K562 (cell line): ENCODE measurements at regions not wholly inside any gene's neighbourhood (a gene's known extent, or its start where the extent isn't known, plus 50 kb on each side); places are given as distances from the start of the nearest gene placed in this dataset.
A peak's percentile ranks its signal among the peaks of the same experiment; 100 is the strongest.

Experiments used
- ATAC-seq: fragments of 200-7000 bp; cut with Tn5 transposase; 3 replicates; pipeline ENCODE4 v1.9.1; 2020; ENCODE audit warnings: moderate library complexity
- BruUV-seq: library from RNA; stranded (reverse); fragments of 400-500 nt; replicated peaks from 2 replicates; lab custom pipeline; 2021; lab: Mats Ljungman, UMichigan
- CTCF ChIA-PET: fragments of 300-600 bp; formaldehyde crosslinking; extraction: SDS; loops from one replicate; lab custom pipeline; 2021; ENCODE audit warnings: low intra/inter-chr PET ratio; lab: Yijun Ruan, JAX
- POLR2A ChIA-PET: fragments of 300-600, 350-650 bp; sonication (Branson Sonifier 250); formaldehyde crosslinking; extraction: SDS; loops from one replicate; lab custom pipeline; 2021; ENCODE audit warnings: antibody characterized with exemption, inconsistent platforms; lab: Yijun Ruan, JAX
- DNase-seq, 4 experiments: peaks; one replicate each; pipeline versions ENCODE4 v3.0.0 to v3.0.0-alpha.2; 2011 to 2018; ENCODE audit warnings: low spot score in 3 of 4, mixed read lengths in 3 of 4; ENCODE audit errors: extremely low read depth in 1 of 4
- FAIRE-seq: peaks from 2 replicates; lab custom pipeline; 2011; peaks lifted over from hg19 to GRCh38; lab: Jason Lieb, UNC
- H2AFZ ChIP-seq: 2 replicates; pipeline ENCODE4 v1.6.0; 2011; ENCODE audit warnings: low read depth, low read length, control low read depth, inconsistent platforms
- H3K27ac ChIP-seq: fragments of 200-600 bp; 3 replicates; pipeline ENCODE4 v1.8.0; 2011; ENCODE audit warnings: low read depth, mild to moderate bottlenecking, control low read depth, inconsistent platforms, low read length, moderate library complexity, mixed read lengths; ENCODE audit errors: extremely low read depth
- H3K27me3 ChIP-seq, 2 experiments: fragments of 300-600 bp in 1 of 2; 2 replicates in 1 of 2; 3 replicates in 1 of 2; pipeline versions ENCODE4 v1.6.0 to v1.8.0; 2011; ENCODE audit warnings: inconsistent platforms in 2 of 2, low read length in 2 of 2, mild to moderate bottlenecking in 1 of 2, mixed read lengths in 1 of 2, moderate library complexity in 1 of 2; ENCODE audit not compliant: control insufficient read depth in 2 of 2, insufficient read depth in 2 of 2
- H3K36me3 ChIP-seq: fragments of 300-600 bp; 3 replicates; pipeline ENCODE4 v1.8.0; 2011; ENCODE audit warnings: mild to moderate bottlenecking, low read length, inconsistent platforms; ENCODE audit not compliant: control insufficient read depth, insufficient read depth
- H3K4me1 ChIP-seq, 2 experiments: fragments of 200-600 bp in 1 of 2; replicated peaks in 1 of 2; 2 replicates in 1 of 2; 3 replicates in 1 of 2; pipeline versions ENCODE4 v1.5.1 to v1.8.0; 2011; ENCODE audit warnings: inconsistent platforms in 2 of 2, low read length in 2 of 2, mild to moderate bottlenecking in 1 of 2, mixed read lengths in 1 of 2, moderate library complexity in 1 of 2; ENCODE audit not compliant: control insufficient read depth in 2 of 2, insufficient read depth in 2 of 2
- H3K4me2 ChIP-seq: 2 replicates; pipeline ENCODE4 v1.6.1; 2011; ENCODE audit warnings: low read length, control low read depth, inconsistent platforms, mixed read lengths; ENCODE audit not compliant: insufficient read depth
- H3K4me3 ChIP-seq: fragments of 200-600 bp; sonication (generic), shearing (Covaris generic); 2 replicates; pipeline ENCODE4 v1.5.1; 2016; ENCODE audit warnings: control low read depth, inconsistent platforms
- H3K79me2 ChIP-seq: fragments of 200-600 bp; 3 replicates; pipeline ENCODE4 v1.8.0; 2011; ENCODE audit warnings: low read length, inconsistent platforms; ENCODE audit not compliant: control insufficient read depth, insufficient read depth
- H3K9ac ChIP-seq, 2 experiments: 2 replicates each; pipeline versions ENCODE4 v1.6.0 to v1.6.1; 2011; ENCODE audit warnings: low read depth in 2 of 2, low read length in 2 of 2, control low read depth in 1 of 2, inconsistent platforms in 1 of 2, mild to moderate bottlenecking in 1 of 2, mixed read lengths in 1 of 2; ENCODE audit not compliant: insufficient read depth in 1 of 2
- H3K9me1 ChIP-seq: one replicate; pipeline ENCODE4 v1.6.0; 2011; ENCODE audit warnings: inconsistent platforms, mild to moderate bottlenecking, low read length, moderate library complexity; ENCODE audit not compliant: control insufficient read depth, insufficient read depth
- H3K9me3 ChIP-seq: replicated peaks from 2 replicates; pipeline ENCODE4 v1.5.1; 2011; ENCODE audit warnings: low read depth, low read length, inconsistent platforms; ENCODE audit not compliant: control insufficient read depth, insufficient read depth
- H4K20me1 ChIP-seq: replicated peaks from 2 replicates; pipeline ENCODE4 v1.6.1; 2011; ENCODE audit warnings: low read length, inconsistent platforms, mixed read lengths; ENCODE audit not compliant: control insufficient read depth, insufficient read depth
- C11orf30 ChIP-seq: fragments of 450-650 bp; IDR thresholded peaks from 2 replicates; pipeline ENCODE4 v1.6.1; 2016; ENCODE audit warnings: low read depth, mild to moderate bottlenecking
- CHD1 ChIP-seq: fragments of 200-600 bp; sonication (generic); IDR thresholded peaks from one replicate; pipeline ENCODE4 v1.6.1; 2012; ENCODE audit warnings: mild to moderate bottlenecking, moderate library complexity, low read length, inconsistent platforms
- CHD4 ChIP-seq: fragments of 200-600 bp; sonication (generic); IDR thresholded peaks from 3 replicates; pipeline ENCODE4 v1.6.1; 2012; ENCODE audit warnings: low read depth, mild to moderate bottlenecking, mixed read lengths, low read length, inconsistent platforms; ENCODE audit not compliant: insufficient read depth, insufficient replicate concordance, poor library complexity, severe bottlenecking
- DACH1 ChIP-seq: fragments of 450-650 bp; IDR thresholded peaks from 2 replicates; pipeline ENCODE4 v1.6.1; 2018; ENCODE audit not compliant: partially characterized antibody
- EGR1 ChIP-seq: fragments of 450-650 bp; conservative IDR thresholded peaks from 2 replicates; pipeline ENCODE4 v1.6.1; 2017; ENCODE audit warnings: mild to moderate bottlenecking
- GMEB1 ChIP-seq: fragments of 250-450 bp; sonication (Bioruptor Pico); IDR thresholded peaks from 2 replicates; pipeline ENCODE4 v1.4.0; 2020; ENCODE audit warnings: mild to moderate bottlenecking
- HMBOX1 ChIP-seq: sonication (generic); IDR thresholded peaks from 2 replicates; pipeline ENCODE4 v1.6.1; 2016
- MCM3 ChIP-seq: fragments of 450-650 bp; IDR thresholded peaks from 2 replicates; pipeline ENCODE4 v1.6.1; 2016
- MECOM ChIP-seq: fragments of 250-450 bp; sonication (Bioruptor Pico); IDR thresholded peaks from 2 replicates; pipeline ENCODE4 v1.8.0; 2022; ENCODE audit warnings: inconsistent platforms
- MEIS2 ChIP-seq: fragments of 450-650 bp; IDR thresholded peaks from 2 replicates; pipeline ENCODE4 v1.6.1; 2014; ENCODE audit warnings: mild to moderate bottlenecking; ENCODE audit not compliant: partially characterized antibody
- MXI1 ChIP-seq: IDR thresholded peaks from 2 replicates; pipeline ENCODE4 v1.6.1; 2011; ENCODE audit warnings: low read depth, mild to moderate bottlenecking, improper control_type of control experiment, low read length
- PREB ChIP-seq: sonication (generic); formaldehyde crosslinking; IDR thresholded peaks from 2 replicates; pipeline ENCODE4 v1.8.1; 2023; ENCODE audit warnings: mild to moderate bottlenecking, missing genetic modification reagents
- SMARCE1 ChIP-seq: fragments of 450-650 bp; IDR thresholded peaks from 2 replicates; pipeline ENCODE4 v1.7.1; 2016; ENCODE audit warnings: mild to moderate bottlenecking
- ZNF785 ChIP-seq: fragments of 250-450 bp; sonication (Bioruptor Pico); IDR thresholded peaks from 2 replicates; pipeline ENCODE4 v1.4.0; 2020; ENCODE audit warnings: mild to moderate bottlenecking
- WGBS: fragments of 100-300 bp; shearing (Covaris generic); methylation state at CpG from one replicate; pipeline ENCODE4 v1.1.6; 2016; ENCODE audit warnings: low coverage, mixed read lengths; ENCODE audit not compliant: insufficient coverage; ENCODE audit errors: missing lambda C conversion rate; 5-methylcytosine and 5-hydroxymethylcytosine counted together
- in situ Hi-C: fragments of 300-500 bp; cut with MboI; formaldehyde crosslinking; loops from 4 replicates; pipeline ENCODE4 v1.15.0; 2018; ENCODE audit warnings: inconsistent platforms, mixed read lengths
- intact Hi-C: fragments of 100-400 bp; cut with micrococcal nuclease; formaldehyde crosslinking; loops from 2 replicates; pipeline ENCODE4 v1.14.2; 2022

- DNase-seq, result no peak
- Histone ChIP-seq H3K9me3 (no peaks in the 10 kb centered on the region), H3K27me3 (peaks cover 14 to 22% of the 10 kb centered on the region in 2 experiments), H3K4me2 (no peak overlapping the region), H4K20me1 (no peaks in the 10 kb centered on the region)
- in situ Hi-C loops, result no loop called here
- TF ChIP-seq MXI1 (no peak), SMARCE1 (no peak), CHD4 (no peak)
- TF ChIP-seq, all 486 proteins: peak for 0
- 0% methylated on average over 1 of the region's 1 CpG for WGBS
- no peaks in the 10 kb centered on the region for H3K79me2 ChIP-seq
- peak; percentile 37 for FAIRE-seq
- ChIA-PET CTCF (no interaction called here), POLR2A (interaction anchor here (1.2 kb wide), 1 partner anchor 8 kb away, joined by 3 read pairs; no protein-coding TSS in a partner anchor)
- no peaks in the 10 kb centered on the region for H3K9me1 ChIP-seq
- no peak overlapping the region for H3K27ac ChIP-seq
- H3K4me1 ChIP-seq, result no peaks in the 10 kb centered on the region
- intact Hi-C loops, result no loop called here
- no TSS peak for BruUV-seq
- no peak overlapping the region for H3K4me3 ChIP-seq
- no peak for ATAC-seq
- H2AFZ ChIP-seq, result no peak overlapping the region
- H3K9ac ChIP-seq, result no peak overlapping the region
- H3K36me3 ChIP-seq, result no peaks in the 10 kb centered on the region
These were observed 169.3 kb downstream of the CD83 start for GRCh38 chr6:14286634-14287428.

GRCh38 chr6:14287707-14288106 is 170.1 kb downstream of the CD83 start:
- no peaks in the 10 kb centered on the region for H3K9me3 ChIP-seq
- H3K79me2 ChIP-seq, result no peaks in the 10 kb centered on the region
- ChIA-PET CTCF (no interaction called here), POLR2A (interaction anchor here (1.2 kb wide), 1 partner anchor 7 kb away, joined by 3 read pairs; no protein-coding TSS in a partner anchor)
- no peak overlapping the region for H2AFZ ChIP-seq
- H3K4me1 ChIP-seq, result no peaks in the 10 kb centered on the region
- no peaks in the 10 kb centered on the region for H3K36me3 ChIP-seq
- intact Hi-C loops, result no loop called here
- H3K27me3 ChIP-seq, result peaks cover 12 to 17% of the 10 kb centered on the region in 2 experiments
- no peaks in the 10 kb centered on the region for H4K20me1 ChIP-seq
- H3K4me3 ChIP-seq, result no peak overlapping the region
- H3K9ac ChIP-seq, result no peak overlapping the region
- BruUV-seq, result no TSS peak
- no peak overlapping the region for H3K27ac ChIP-seq
- FAIRE-seq, result no peak
- no peak for ATAC-seq
- DNase-seq, result no peak
- no peaks in the 10 kb centered on the region for H3K9me1 ChIP-seq
- H3K4me2 ChIP-seq, result no peak overlapping the region
- in situ Hi-C loops, result no loop called here
- TF ChIP-seq CHD1, result no peak
- TF ChIP-seq DACH1, result no peak
- TF ChIP-seq GMEB1, result no peak
- no peak for TF ChIP-seq C11orf30
- no peak for TF ChIP-seq HMBOX1
- TF ChIP-seq PREB, result no peak
- no peak for TF ChIP-seq MECOM (CRISPR knock-in tag)
- no peak for TF ChIP-seq ZNF785
- no peak for TF ChIP-seq EGR1
- TF ChIP-seq MCM3, result no peak
- no peak for TF ChIP-seq MEIS2
